NCI-H82 treated with DMSO at 0.1 percent for 48 hours (cell line): ENCODE measurements at regions not wholly inside any gene's neighbourhood (a gene's known extent, or its start where the extent isn't known, plus 50 kb on each side); places are given as distances from the start of the nearest gene placed in this dataset.
"Not testable (repeated sequence)": the region's sequence is repeated elsewhere in the genome, so short reads cannot be mapped to it uniquely, and the experiment has no call there.

Experiments used
- DNase-seq: peaks from one replicate; lab custom pipeline; 2025; ENCODE audit not compliant: unreplicated experiment; lab: John Stamatoyannopoulos, UW

- no peak for DNase-seq
These were observed 578.7 kb upstream of the NRP1 start for GRCh38 chr10:33913194-33913593.

GRCh38 chr10:33909476-33909875 lies 575.0 kb upstream of the NRP1 start:
- not testable (repeated sequence) for DNase-seq

GRCh38 chr10:33901166-33901565 lies 566.7 kb upstream of the NRP1 start:
- no peak for DNase-seq

- no peak for DNase-seq
These were observed 566.1 kb upstream of the NRP1 start for GRCh38 chr10:33900596-33900995.

- no peak for DNase-seq
These were observed 565.4 kb upstream of the NRP1 start for GRCh38 chr10:33899578-33900531.

GRCh38 chr10:33897291-33897752 lies 562.9 kb upstream of the NRP1 start:
- no peak for DNase-seq

GRCh38 chr10:33893506-33893905 lies 559.0 kb upstream of the NRP1 start:
- DNase-seq = no peak

GRCh38 chr10:33889371-33889770 lies 554.9 kb upstream of the NRP1 start:
- no peak for DNase-seq

GRCh38 chr10:33887188-33887587 lies 552.7 kb upstream of the NRP1 start:
- DNase-seq = no peak

GRCh38 chr10:33886299-33886698 lies 551.8 kb upstream of the NRP1 start:
- DNase-seq = no peak

GRCh38 chr10:33884604-33885003 lies 550.1 kb upstream of the NRP1 start:
- no peak for DNase-seq

- DNase-seq = no peak
These were observed 549.4 kb upstream of the NRP1 start for GRCh38 chr10:33883881-33884280.

GRCh38 chr10:33882996-33883395 lies 548.5 kb upstream of the NRP1 start:
- no peak for DNase-seq

GRCh38 chr10:33880291-33880690 lies 545.8 kb upstream of the NRP1 start:
- no peak for DNase-seq

GRCh38 chr10:33878238-33878786 lies 543.8 kb upstream of the NRP1 start:
- DNase-seq = no peak

- no peak for DNase-seq
These were observed 542.3 kb upstream of the NRP1 start for GRCh38 chr10:33876584-33877400.

GRCh38 chr10:33875924-33876583 lies 541.6 kb upstream of the NRP1 start:
- no peak for DNase-seq

GRCh38 chr10:33871061-33871956 lies 536.8 kb upstream of the NRP1 start:
- DNase-seq = no peak

- DNase-seq = no peak
These were observed 535.0 kb upstream of the NRP1 start for GRCh38 chr10:33869481-33869880.

GRCh38 chr10:33869028-33869427 lies 534.6 kb upstream of the NRP1 start:
- no peak for DNase-seq
